GM12874 (cell line): ENCODE measurements at regions not wholly inside any gene's neighbourhood (a gene's known extent, or its start where the extent isn't known, plus 50 kb on each side); places are given as distances from the start of the nearest gene placed in this dataset.

Experiments
- CTCF ChIP-seq: IDR thresholded peaks from 2 replicates; pipeline ENCODE4 v1.5.1; 2011; ENCODE audit warnings: low read depth, mild to moderate bottlenecking, control low read depth, low read length, moderate library complexity; ENCODE audit not compliant: insufficient read depth

- no peak for TF ChIP-seq CTCF
Observed at GRCh38 chr14:84591827-84592445, 938.0 kb upstream of the FLRT2 start.

GRCh38 chr14:84592770-84593169 lies 937.2 kb upstream of the FLRT2 start:
- TF ChIP-seq CTCF = no peak

GRCh38 chr14:84610086-84610485 lies 919.9 kb upstream of the FLRT2 start:
- TF ChIP-seq CTCF = no peak

- no peak for TF ChIP-seq CTCF
Observed at GRCh38 chr14:84622357-84622756, 907.6 kb upstream of the FLRT2 start.

- no peak for TF ChIP-seq CTCF
Observed at GRCh38 chr14:84643446-84643845, 886.5 kb upstream of the FLRT2 start.

GRCh38 chr14:84646786-84647500 lies 883.0 kb upstream of the FLRT2 start:
- no peak for TF ChIP-seq CTCF

GRCh38 chr14:84655014-84655413 lies 874.9 kb upstream of the FLRT2 start:
- no peak for TF ChIP-seq CTCF
